NB4 (cell line): ENCODE measurements at regions not wholly inside any gene's neighbourhood (a gene's known extent, or its start where the extent isn't known, plus 50 kb on each side); places are given as distances from the start of the nearest gene placed in this dataset.

Experiments
- POLR2A ChIP-seq: IDR thresholded peaks from 2 replicates; pipeline ENCODE4 v1.6.1; 2011; ENCODE audit warnings: mild to moderate bottlenecking; ENCODE audit not compliant: insufficient read length; ENCODE audit errors: extremely low read depth
- TF ChIP-seq, protein P1 (sequence below): IDR thresholded peaks from one replicate; pipeline ENCODE4 v1.5.1; 2012; ENCODE audit warnings: low read depth, low read length

DNA sequence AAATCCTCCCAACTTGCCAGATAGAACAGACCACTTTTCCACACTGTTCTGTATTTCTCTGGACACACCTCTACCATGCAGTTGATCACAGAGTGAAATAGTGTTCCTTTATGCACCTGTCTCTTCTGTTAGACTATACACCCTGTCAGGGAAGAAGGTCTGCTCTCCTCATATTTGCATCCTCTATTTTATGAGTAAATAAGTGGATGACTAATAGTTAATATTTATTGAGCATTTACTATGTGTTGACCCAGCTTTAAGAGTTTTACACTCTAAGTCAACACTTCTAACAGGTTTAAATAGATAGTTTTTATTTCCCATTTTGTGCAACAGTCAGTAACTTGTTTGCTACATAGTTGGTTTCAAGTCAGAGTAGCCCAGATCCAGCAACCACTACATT lies 452.8 kb upstream of the MPDZ start:
- TF ChIP-seq, protein P1, sequence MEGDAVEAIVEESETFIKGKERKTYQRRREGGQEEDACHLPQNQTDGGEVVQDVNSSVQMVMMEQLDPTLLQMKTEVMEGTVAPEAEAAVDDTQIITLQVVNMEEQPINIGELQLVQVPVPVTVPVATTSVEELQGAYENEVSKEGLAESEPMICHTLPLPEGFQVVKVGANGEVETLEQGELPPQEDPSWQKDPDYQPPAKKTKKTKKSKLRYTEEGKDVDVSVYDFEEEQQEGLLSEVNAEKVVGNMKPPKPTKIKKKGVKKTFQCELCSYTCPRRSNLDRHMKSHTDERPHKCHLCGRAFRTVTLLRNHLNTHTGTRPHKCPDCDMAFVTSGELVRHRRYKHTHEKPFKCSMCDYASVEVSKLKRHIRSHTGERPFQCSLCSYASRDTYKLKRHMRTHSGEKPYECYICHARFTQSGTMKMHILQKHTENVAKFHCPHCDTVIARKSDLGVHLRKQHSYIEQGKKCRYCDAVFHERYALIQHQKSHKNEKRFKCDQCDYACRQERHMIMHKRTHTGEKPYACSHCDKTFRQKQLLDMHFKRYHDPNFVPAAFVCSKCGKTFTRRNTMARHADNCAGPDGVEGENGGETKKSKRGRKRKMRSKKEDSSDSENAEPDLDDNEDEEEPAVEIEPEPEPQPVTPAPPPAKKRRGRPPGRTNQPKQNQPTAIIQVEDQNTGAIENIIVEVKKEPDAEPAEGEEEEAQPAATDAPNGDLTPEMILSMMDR = no peak
- no peak for TF ChIP-seq POLR2A
